K562 (cell line): ENCODE measurements at regions not wholly inside any gene's neighbourhood (a gene's known extent, or its start where the extent isn't known, plus 50 kb on each side); places are given as distances from the start of the nearest gene placed in this dataset.

Source experiments
- ATAC-seq: fragments of 200-7000 bp; cut with Tn5 transposase; 3 replicates; pipeline ENCODE4 v1.9.1; 2020; ENCODE audit warnings: moderate library complexity
- BruUV-seq: library from RNA; stranded (reverse); fragments of 400-500 nt; replicated peaks from 2 replicates; lab custom pipeline; 2021; lab: Mats Ljungman, UMichigan
- CTCF ChIA-PET: fragments of 300-600 bp; formaldehyde crosslinking; extraction: SDS; loops from one replicate; lab custom pipeline; 2021; ENCODE audit warnings: low intra/inter-chr PET ratio; lab: Yijun Ruan, JAX
- POLR2A ChIA-PET: fragments of 300-600, 350-650 bp; sonication (Branson Sonifier 250); formaldehyde crosslinking; extraction: SDS; loops from one replicate; lab custom pipeline; 2021; ENCODE audit warnings: antibody characterized with exemption, inconsistent platforms; lab: Yijun Ruan, JAX
- DNase-seq, 4 experiments: peaks; one replicate each; pipeline versions ENCODE4 v3.0.0 to v3.0.0-alpha.2; 2011 to 2018; ENCODE audit warnings: low spot score in 3 of 4, mixed read lengths in 3 of 4; ENCODE audit errors: extremely low read depth in 1 of 4
- FAIRE-seq: peaks from 2 replicates; lab custom pipeline; 2011; peaks lifted over from hg19 to GRCh38; lab: Jason Lieb, UNC
- H2AFZ ChIP-seq: 2 replicates; pipeline ENCODE4 v1.6.0; 2011; ENCODE audit warnings: low read depth, low read length, control low read depth, inconsistent platforms
- H3K27ac ChIP-seq: fragments of 200-600 bp; 3 replicates; pipeline ENCODE4 v1.8.0; 2011; ENCODE audit warnings: low read depth, mild to moderate bottlenecking, control low read depth, inconsistent platforms, low read length, moderate library complexity, mixed read lengths; ENCODE audit errors: extremely low read depth
- H3K27me3 ChIP-seq, 2 experiments: fragments of 300-600 bp in 1 of 2; 2 replicates in 1 of 2; 3 replicates in 1 of 2; pipeline versions ENCODE4 v1.6.0 to v1.8.0; 2011; ENCODE audit warnings: inconsistent platforms in 2 of 2, low read length in 2 of 2, mild to moderate bottlenecking in 1 of 2, mixed read lengths in 1 of 2, moderate library complexity in 1 of 2; ENCODE audit not compliant: control insufficient read depth in 2 of 2, insufficient read depth in 2 of 2
- H3K36me3 ChIP-seq: fragments of 300-600 bp; 3 replicates; pipeline ENCODE4 v1.8.0; 2011; ENCODE audit warnings: mild to moderate bottlenecking, low read length, inconsistent platforms; ENCODE audit not compliant: control insufficient read depth, insufficient read depth
- H3K4me1 ChIP-seq, 2 experiments: fragments of 200-600 bp in 1 of 2; replicated peaks in 1 of 2; 2 replicates in 1 of 2; 3 replicates in 1 of 2; pipeline versions ENCODE4 v1.5.1 to v1.8.0; 2011; ENCODE audit warnings: inconsistent platforms in 2 of 2, low read length in 2 of 2, mild to moderate bottlenecking in 1 of 2, mixed read lengths in 1 of 2, moderate library complexity in 1 of 2; ENCODE audit not compliant: control insufficient read depth in 2 of 2, insufficient read depth in 2 of 2
- H3K4me2 ChIP-seq: 2 replicates; pipeline ENCODE4 v1.6.1; 2011; ENCODE audit warnings: low read length, control low read depth, inconsistent platforms, mixed read lengths; ENCODE audit not compliant: insufficient read depth
- H3K4me3 ChIP-seq: fragments of 200-600 bp; sonication (generic), shearing (Covaris generic); 2 replicates; pipeline ENCODE4 v1.5.1; 2016; ENCODE audit warnings: control low read depth, inconsistent platforms
- H3K79me2 ChIP-seq: fragments of 200-600 bp; 3 replicates; pipeline ENCODE4 v1.8.0; 2011; ENCODE audit warnings: low read length, inconsistent platforms; ENCODE audit not compliant: control insufficient read depth, insufficient read depth
- H3K9ac ChIP-seq, 2 experiments: 2 replicates each; pipeline versions ENCODE4 v1.6.0 to v1.6.1; 2011; ENCODE audit warnings: low read depth in 2 of 2, low read length in 2 of 2, control low read depth in 1 of 2, inconsistent platforms in 1 of 2, mild to moderate bottlenecking in 1 of 2, mixed read lengths in 1 of 2; ENCODE audit not compliant: insufficient read depth in 1 of 2
- H3K9me1 ChIP-seq: one replicate; pipeline ENCODE4 v1.6.0; 2011; ENCODE audit warnings: inconsistent platforms, mild to moderate bottlenecking, low read length, moderate library complexity; ENCODE audit not compliant: control insufficient read depth, insufficient read depth
- H3K9me3 ChIP-seq: replicated peaks from 2 replicates; pipeline ENCODE4 v1.5.1; 2011; ENCODE audit warnings: low read depth, low read length, inconsistent platforms; ENCODE audit not compliant: control insufficient read depth, insufficient read depth
- H4K20me1 ChIP-seq: replicated peaks from 2 replicates; pipeline ENCODE4 v1.6.1; 2011; ENCODE audit warnings: low read length, inconsistent platforms, mixed read lengths; ENCODE audit not compliant: control insufficient read depth, insufficient read depth
- BHLHE40 ChIP-seq: IDR thresholded peaks from 2 replicates; pipeline ENCODE4 v1.6.1; 2011; ENCODE audit warnings: low read length, improper control_type of control experiment
- HNRNPL ChIP-seq: fragments of 200-400 bp; formaldehyde crosslinking; IDR thresholded peaks from 2 replicates; pipeline ENCODE4 v1.6.1; 2017; ENCODE audit warnings: low read depth, mild to moderate bottlenecking, low read length
- MAFG ChIP-seq: fragments of 450-650 bp; conservative IDR thresholded peaks from 2 replicates; pipeline ENCODE4 v1.6.1; 2016; ENCODE audit warnings: missing genetic modification characterization, missing compliant biosample characterization
- PPARD ChIP-seq: fragments of 250-450 bp; sonication (Bioruptor Pico); IDR thresholded peaks from 2 replicates; pipeline ENCODE4 v1.8.0; 2022; ENCODE audit warnings: inconsistent platforms, mild to moderate bottlenecking, moderate library complexity
- SRSF3 ChIP-seq: fragments of 200-400 bp; formaldehyde crosslinking; IDR thresholded peaks from 2 replicates; pipeline ENCODE4 v1.6.1; 2016; ENCODE audit warnings: mild to moderate bottlenecking, low read length, moderate library complexity; ENCODE audit not compliant: insufficient read depth
- ZNF133 ChIP-seq: fragments of 250-450 bp; sonication (Bioruptor Pico); IDR thresholded peaks from 2 replicates; pipeline ENCODE4 v1.4.0; 2020; ENCODE audit warnings: mild to moderate bottlenecking
- WGBS: fragments of 100-300 bp; shearing (Covaris generic); methylation state at CpG from one replicate; pipeline ENCODE4 v1.1.6; 2016; ENCODE audit warnings: low coverage, mixed read lengths; ENCODE audit not compliant: insufficient coverage; ENCODE audit errors: missing lambda C conversion rate; 5-methylcytosine and 5-hydroxymethylcytosine counted together
- in situ Hi-C: fragments of 300-500 bp; cut with MboI; formaldehyde crosslinking; loops from 4 replicates; pipeline ENCODE4 v1.15.0; 2018; ENCODE audit warnings: inconsistent platforms, mixed read lengths
- intact Hi-C: fragments of 100-400 bp; cut with micrococcal nuclease; formaldehyde crosslinking; loops from 2 replicates; pipeline ENCODE4 v1.14.2; 2022
- TF ChIP-seq, protein P1 (sequence below): fragments of 250-450 bp; sonication (Bioruptor Pico); IDR thresholded peaks from 2 replicates; pipeline ENCODE4 v1.8.0; 2022; ENCODE audit warnings: inconsistent platforms, mild to moderate bottlenecking, moderate library complexity, borderline replicate concordance

DNA sequence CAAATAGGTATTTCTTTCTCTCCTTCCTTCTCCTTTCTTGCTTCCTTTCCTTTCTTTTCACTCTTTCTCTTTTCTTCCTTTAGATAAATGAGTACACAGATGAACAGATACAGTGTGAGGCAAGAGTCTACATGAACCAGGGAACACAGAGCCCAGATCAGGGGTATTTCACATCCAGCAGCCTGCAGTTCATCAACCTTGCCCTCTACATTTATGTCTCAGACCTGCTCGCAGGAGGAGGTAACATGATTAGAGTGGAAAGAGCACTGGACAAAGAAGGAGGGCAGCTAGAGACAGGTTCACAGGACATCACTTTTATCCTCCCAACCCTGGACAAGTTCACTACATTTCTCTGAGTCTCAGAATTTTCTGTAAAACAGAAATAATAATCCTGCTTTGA is 773.1 kb downstream of the NTRK3 start (continued):
- TF ChIP-seq SRSF3: no peak

DNA sequence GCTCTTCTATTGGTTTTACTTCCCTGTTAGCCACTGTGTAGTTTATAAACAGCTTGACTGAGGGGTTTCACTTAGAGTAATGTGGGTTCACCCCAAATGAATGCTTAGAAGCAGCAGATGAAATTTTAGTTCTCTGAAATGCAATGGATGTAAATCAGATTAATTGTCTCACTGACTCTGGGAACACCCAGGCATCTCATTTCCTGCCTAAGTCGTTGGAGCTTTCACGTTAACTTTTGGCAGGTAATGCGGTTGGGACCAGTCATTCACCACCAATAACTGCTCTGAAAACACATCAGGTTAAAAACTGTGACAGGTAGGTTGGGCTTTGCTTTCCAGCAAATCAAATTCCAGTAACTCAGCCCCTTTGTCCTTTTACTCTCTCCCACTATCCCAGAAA is 775.4 kb downstream of the NTRK3 start:
- Histone ChIP-seq H3K9ac (no peak overlapping the region), H4K20me1 (no peaks in the 10 kb centered on the region; the same call in 1 of the 2 replicates), H3K9me1 (no peaks in the 10 kb centered on the region), H3K27me3 (no peaks in the 10 kb centered on the region), H3K36me3 (peaks cover 11% of the 10 kb centered on the region; the same call in 2 of the 3 replicates), H3K4me3 (no peak overlapping the region), H3K79me2 (no peaks in the 10 kb centered on the region), H3K4me1 (peaks cover 0 to 5% of the 10 kb centered on the region in 2 experiments; a peak in 2 of 5 replicates), H3K27ac (no peak overlapping the region), H2AFZ (no peak overlapping the region), H3K4me2 (no peak overlapping the region), H3K9me3 (no peaks in the 10 kb centered on the region)
- ATAC-seq (no peak), DNase-seq (no peak), FAIRE-seq (no peak)
- intact Hi-C loops (no loop called here), in situ Hi-C loops (no loop called here)
- 42% methylated on average over 3 of the region's 3 CpGs for WGBS
- TF ChIP-seq HNRNPL: no peak
- TF ChIP-seq, protein P1, sequence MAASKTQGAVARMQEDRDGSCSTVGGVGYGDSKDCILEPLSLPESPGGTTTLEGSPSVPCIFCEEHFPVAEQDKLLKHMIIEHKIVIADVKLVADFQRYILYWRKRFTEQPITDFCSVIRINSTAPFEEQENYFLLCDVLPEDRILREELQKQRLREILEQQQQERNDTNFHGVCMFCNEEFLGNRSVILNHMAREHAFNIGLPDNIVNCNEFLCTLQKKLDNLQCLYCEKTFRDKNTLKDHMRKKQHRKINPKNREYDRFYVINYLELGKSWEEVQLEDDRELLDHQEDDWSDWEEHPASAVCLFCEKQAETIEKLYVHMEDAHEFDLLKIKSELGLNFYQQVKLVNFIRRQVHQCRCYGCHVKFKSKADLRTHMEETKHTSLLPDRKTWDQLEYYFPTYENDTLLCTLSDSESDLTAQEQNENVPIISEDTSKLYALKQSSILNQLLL: no peak
- BruUV-seq: no TSS peak
- POLR2A ChIA-PET: no interaction called here
- CTCF ChIA-PET: no interaction called here

DNA sequence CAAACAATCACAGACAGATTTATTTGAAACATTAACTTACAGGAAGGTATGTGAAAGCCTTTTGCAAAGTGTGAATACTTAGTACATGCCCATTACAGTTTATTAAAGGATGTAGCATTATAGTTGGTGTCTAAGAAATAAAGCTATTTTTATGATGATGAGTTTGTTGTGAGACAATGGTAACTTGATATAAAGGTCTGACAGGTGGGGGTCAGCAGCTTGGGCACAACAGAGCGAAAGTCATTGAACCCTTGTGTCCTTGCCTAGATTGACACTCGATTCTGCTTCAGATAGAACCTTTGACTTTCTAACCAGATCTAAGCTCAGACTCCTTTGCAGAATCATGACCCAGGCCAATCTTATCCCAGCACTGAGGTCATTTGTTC is 777.9 kb downstream of the NTRK3 start:
- intact Hi-C loops: no loop called here
- no peak for TF ChIP-seq MAFG (tag)
- TF ChIP-seq BHLHE40: no peak
- TF ChIP-seq ZNF133 (CRISPR knock-in tag): no peak
- no peak for TF ChIP-seq PPARD

More for the DNA sequence above, 777.9 kb downstream of the NTRK3 start:
- H4K20me1 ChIP-seq: no peaks in the 10 kb centered on the region; the same call in 1 of the 2 replicates
- WGBS: 46% methylated on average over 2 of the region's 2 CpGs
- no TSS peak for BruUV-seq
- DNase-seq (no peak), FAIRE-seq (no peak), ATAC-seq (no peak)
- peaks cover 9% of the 10 kb centered on the region; the same call in 2 of the 3 replicates for H3K36me3 ChIP-seq
- CTCF ChIA-PET: no interaction called here
- H3K9ac ChIP-seq: no peak overlapping the region
- no peaks in the 10 kb centered on the region for H3K9me3 ChIP-seq
- peaks cover 0 to 5% of the 10 kb centered on the region in 2 experiments; a peak in 2 of 5 replicates for H3K4me1 ChIP-seq
- no peak overlapping the region for H2AFZ ChIP-seq
- H3K79me2 ChIP-seq: no peaks in the 10 kb centered on the region
- POLR2A ChIA-PET: no interaction called here
- no peak overlapping the region for H3K4me2 ChIP-seq
- no peaks in the 10 kb centered on the region for H3K9me1 ChIP-seq
- in situ Hi-C loops: no loop called here
- no peak overlapping the region for H3K27ac ChIP-seq
- no peak overlapping the region for H3K4me3 ChIP-seq
- no peaks in the 10 kb centered on the region for H3K27me3 ChIP-seq
